Stomach (tissue), 4 donors: ENCODE measurements at regions not wholly inside any gene's neighbourhood (a gene's known extent, or its start where the extent isn't known, plus 50 kb on each side); places are given as distances from the start of the nearest gene placed in this dataset.
A peak's percentile ranks its signal among the peaks of the same experiment; 100 is the strongest.

Experiments
- EP300 ChIP-seq: sonication (generic); formaldehyde crosslinking; IDR thresholded peaks from one replicate; pipeline ENCODE4 v1.6.1; 2017; ENCODE audit warnings: antibody characterized with exemption
- POLR2A ChIP-seq, 4 donors: fragments of 450-650 bp; IDR thresholded peaks; one replicate each; pipeline ENCODE4 v1.6.1; 2016; ENCODE audit warnings: antibody characterized with exemption in 4 of 4, control low read depth in 2 of 4, mild to moderate bottlenecking in 1 of 4, moderate library complexity in 1 of 4
- POLR2AphosphoS5 ChIP-seq, 3 donors: sonication (generic); formaldehyde crosslinking; IDR thresholded peaks; one replicate each; pipeline ENCODE4 v1.6.1; 2016; ENCODE audit warnings: antibody characterized with exemption in 3 of 3
- TF ChIP-seq, protein P1 (sequence below), 7 experiments: fragments of 450-650 bp in 4 of 7; fragments of 200-600 bp in 3 of 7; sonication (generic) in 3 of 7; IDR thresholded peaks; one replicate each; pipeline ENCODE4 v1.5.1; 2016 to 2019; ENCODE audit warnings: antibody characterized with exemption in 7 of 7, control low read depth in 2 of 7, mild to moderate bottlenecking in 1 of 7

DNA sequence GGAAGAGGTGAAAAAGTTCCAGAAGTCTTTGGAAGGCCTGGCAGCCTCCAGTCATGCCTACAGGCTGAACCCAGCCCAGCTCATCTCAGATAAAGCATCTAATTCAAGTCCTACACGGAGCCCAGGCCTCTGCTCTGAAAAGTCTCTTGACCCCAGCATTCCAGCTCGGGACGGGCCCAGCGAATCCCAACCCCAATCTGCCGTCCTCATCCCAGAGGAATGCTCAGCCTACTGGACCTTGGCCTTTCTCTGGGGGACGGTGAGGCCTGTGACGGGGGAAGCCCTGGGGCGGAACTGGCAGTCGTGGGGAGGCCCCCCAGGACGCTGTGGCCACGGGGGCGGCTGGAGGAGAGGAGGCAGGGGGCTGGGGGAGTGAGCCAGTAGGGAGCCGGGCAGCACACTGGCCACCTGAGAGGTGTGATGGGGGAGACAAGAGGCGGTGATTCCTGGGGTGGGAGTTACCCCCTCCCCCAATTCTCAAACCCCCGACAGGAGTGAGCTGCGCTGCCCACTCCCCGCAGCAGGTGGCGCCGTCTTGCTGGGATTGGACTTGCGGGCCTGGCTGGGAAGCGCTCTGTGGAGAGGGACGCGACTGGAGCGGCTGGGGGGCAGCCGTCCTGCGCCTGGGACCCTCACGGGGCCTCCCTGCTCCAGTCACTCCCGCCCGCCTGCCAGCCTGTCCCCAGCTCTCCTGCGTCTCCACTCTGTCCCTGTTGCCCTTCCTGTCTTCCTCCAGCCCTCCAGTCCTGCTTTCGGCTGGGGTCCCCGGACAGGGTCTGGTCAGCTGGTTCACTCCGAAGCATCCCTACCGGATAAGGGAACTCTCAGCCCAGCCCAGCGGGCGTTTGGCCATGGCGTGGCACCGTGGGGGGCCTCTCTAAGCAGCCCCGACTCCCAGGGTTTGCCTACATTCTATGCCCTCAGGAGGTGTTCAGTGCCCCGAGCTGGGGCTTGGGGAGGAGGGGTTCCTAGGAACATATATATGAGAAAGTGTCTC is 182.6 kb upstream of the HAAO start:
- TF ChIP-seq, protein P1, sequence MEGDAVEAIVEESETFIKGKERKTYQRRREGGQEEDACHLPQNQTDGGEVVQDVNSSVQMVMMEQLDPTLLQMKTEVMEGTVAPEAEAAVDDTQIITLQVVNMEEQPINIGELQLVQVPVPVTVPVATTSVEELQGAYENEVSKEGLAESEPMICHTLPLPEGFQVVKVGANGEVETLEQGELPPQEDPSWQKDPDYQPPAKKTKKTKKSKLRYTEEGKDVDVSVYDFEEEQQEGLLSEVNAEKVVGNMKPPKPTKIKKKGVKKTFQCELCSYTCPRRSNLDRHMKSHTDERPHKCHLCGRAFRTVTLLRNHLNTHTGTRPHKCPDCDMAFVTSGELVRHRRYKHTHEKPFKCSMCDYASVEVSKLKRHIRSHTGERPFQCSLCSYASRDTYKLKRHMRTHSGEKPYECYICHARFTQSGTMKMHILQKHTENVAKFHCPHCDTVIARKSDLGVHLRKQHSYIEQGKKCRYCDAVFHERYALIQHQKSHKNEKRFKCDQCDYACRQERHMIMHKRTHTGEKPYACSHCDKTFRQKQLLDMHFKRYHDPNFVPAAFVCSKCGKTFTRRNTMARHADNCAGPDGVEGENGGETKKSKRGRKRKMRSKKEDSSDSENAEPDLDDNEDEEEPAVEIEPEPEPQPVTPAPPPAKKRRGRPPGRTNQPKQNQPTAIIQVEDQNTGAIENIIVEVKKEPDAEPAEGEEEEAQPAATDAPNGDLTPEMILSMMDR (IDR thresholded peaks at IDR 0.05), result peak in 6 of 7 experiments; percentile 49 to 94 (median 91)
- TF ChIP-seq POLR2A (IDR thresholded peaks at IDR 0.05) (no peak), EP300 (no peak), POLR2AphosphoS5 (IDR thresholded peaks at IDR 0.05) (peak in 1 of 3 donors; percentile 59)
